Fibroblast of skin of back (primary cell): ENCODE measurements at regions not wholly inside any gene's neighbourhood (a gene's known extent, or its start where the extent isn't known, plus 50 kb on each side); places are given as distances from the start of the nearest gene placed in this dataset.
"Not testable (repeated sequence)": the region's sequence is repeated elsewhere in the genome, so short reads cannot be mapped to it uniquely, and the experiment has no call there.

ENCODE experiments used
- DNase-seq: peaks from one replicate; pipeline ENCODE4 v3.0.0-alpha.2; 2013

- DNase-seq = no peak
These were observed 167.3 kb upstream of the SPRY1 start for GRCh38 chr4:123229286-123229685.

GRCh38 chr4:123230061-123230460 is 166.5 kb upstream of the SPRY1 start:
- no peak for DNase-seq

GRCh38 chr4:123232439-123232838 is 164.2 kb upstream of the SPRY1 start:
- DNase-seq = peak; percentile 68

- no peak for DNase-seq
These were observed 163.3 kb upstream of the SPRY1 start for GRCh38 chr4:123233136-123233768.

- peak; percentile 75 for DNase-seq
These were observed 161.6 kb upstream of the SPRY1 start for GRCh38 chr4:123234955-123235354.

- DNase-seq = peak; percentile 90
These were observed 161.2 kb upstream of the SPRY1 start for GRCh38 chr4:123235431-123235830.

- no peak for DNase-seq
These were observed 160.0 kb upstream of the SPRY1 start for GRCh38 chr4:123236606-123237005.

- DNase-seq = not testable (repeated sequence)
These were observed 156.3 kb upstream of the SPRY1 start for GRCh38 chr4:123240286-123240685.

GRCh38 chr4:123243220-123243619 is 153.4 kb upstream of the SPRY1 start:
- not testable (repeated sequence) for DNase-seq

- no peak for DNase-seq
These were observed 152.5 kb upstream of the SPRY1 start for GRCh38 chr4:123244137-123244536.

GRCh38 chr4:123246085-123246484 is 150.5 kb upstream of the SPRY1 start:
- DNase-seq = no peak

GRCh38 chr4:123248085-123248659 is 148.4 kb upstream of the SPRY1 start:
- DNase-seq = no peak

- DNase-seq = no peak
These were observed 146.8 kb upstream of the SPRY1 start for GRCh38 chr4:123249821-123250220.

GRCh38 chr4:123250843-123251242 is 145.8 kb upstream of the SPRY1 start:
- peak; percentile 47 for DNase-seq

GRCh38 chr4:123255971-123256370 is 140.6 kb upstream of the SPRY1 start:
- DNase-seq = no peak

- DNase-seq = peak; percentile 52
These were observed 139.7 kb upstream of the SPRY1 start for GRCh38 chr4:123256901-123257300.

GRCh38 chr4:123257591-123257990 is 139.0 kb upstream of the SPRY1 start:
- no peak for DNase-seq

- no peak for DNase-seq
These were observed 136.6 kb upstream of the SPRY1 start for GRCh38 chr4:123259676-123260646.

- no peak for DNase-seq
These were observed 135.9 kb upstream of the SPRY1 start for GRCh38 chr4:123260653-123261052.

- DNase-seq = no peak
These were observed 134.5 kb upstream of the SPRY1 start for GRCh38 chr4:123262080-123262479.

- DNase-seq = no peak
These were observed 131.2 kb upstream of the SPRY1 start for GRCh38 chr4:123265443-123265842.

GRCh38 chr4:123266221-123266620 is 130.4 kb upstream of the SPRY1 start:
- no peak for DNase-seq

GRCh38 chr4:123278755-123279154 is 117.8 kb upstream of the SPRY1 start:
- DNase-seq = peak; percentile 64
